Caco-2 (cell line): ENCODE measurements at regions not wholly inside any gene's neighbourhood (a gene's known extent, or its start where the extent isn't known, plus 50 kb on each side); places are given as distances from the start of the nearest gene placed in this dataset.

Experiments used
- BruUV-seq: library from RNA; stranded (reverse); fragments of 400-500 nt; replicated peaks from 2 replicates; lab custom pipeline; 2021; lab: Mats Ljungman, UMichigan
- CTCF ChIA-PET: fragments of 300-600 bp; sonication (Branson Sonifier 250); formaldehyde crosslinking; loops from one replicate; lab custom pipeline; 2022; ENCODE audit warnings: antibody characterized with exemption; lab: Charles Lee
- POLR2A ChIA-PET: fragments of 300-600 bp; sonication (Branson Sonifier 250); formaldehyde crosslinking; loops from one replicate; lab custom pipeline; 2022; ENCODE audit warnings: antibody characterized with exemption; lab: Charles Lee
- DNase-seq, 2 experiments: peaks; one replicate each; pipeline versions ENCODE4 v3.0.0 to v3.0.0-alpha.2; 2020 to 2022
- H3K27me3 ChIP-seq: replicated peaks from 2 replicates; pipeline ENCODE4 v1.6.0; 2011; ENCODE audit warnings: low read length; ENCODE audit not compliant: control insufficient read depth, insufficient read depth
- H3K36me3 ChIP-seq: 2 replicates; pipeline ENCODE4 v1.5.1; 2011; ENCODE audit warnings: low read length; ENCODE audit not compliant: control insufficient read depth, insufficient read depth
- H3K4me1 ChIP-seq: fragments of 250-450 bp; sonication (Bioruptor Pico); 2 replicates; pipeline ENCODE4 v1.5.1; 2020; ENCODE audit warnings: mild to moderate bottlenecking
- H3K4me3 ChIP-seq: 2 replicates; pipeline ENCODE4 v1.5.1; 2011; ENCODE audit warnings: low read depth, mild to moderate bottlenecking, control low read depth, low read length
- H3K9me3 ChIP-seq: fragments of 250-450 bp; sonication (Bioruptor Pico); 2 replicates; pipeline ENCODE4 v1.5.1; 2020; ENCODE audit warnings: mild to moderate bottlenecking, moderate library complexity
- H3K27ac Mint-ChIP-seq: one replicate; pipeline ENCODE4 v1.8.0; 2022; ENCODE audit warnings: mixed read lengths; ENCODE audit not compliant: unreplicated experiment
- H3K27me3 Mint-ChIP-seq: one replicate; pipeline ENCODE4 v1.8.0; 2022; ENCODE audit warnings: mixed read lengths; ENCODE audit not compliant: insufficient read depth, unreplicated experiment
- H3K36me3 Mint-ChIP-seq: one replicate; pipeline ENCODE4 v1.8.0; 2022; ENCODE audit warnings: mild to moderate bottlenecking, mixed read lengths; ENCODE audit not compliant: insufficient read depth, unreplicated experiment
- H3K4me1 Mint-ChIP-seq: one replicate; pipeline ENCODE4 v1.8.0; 2022; ENCODE audit warnings: low read depth, mixed read lengths; ENCODE audit not compliant: unreplicated experiment
- H3K4me3 Mint-ChIP-seq: one replicate; pipeline ENCODE4 v1.8.0; 2022; ENCODE audit warnings: mild to moderate bottlenecking, moderate library complexity, mixed read lengths; ENCODE audit not compliant: unreplicated experiment
- H3K9me3 Mint-ChIP-seq: one replicate; pipeline ENCODE4 v1.8.0; 2022; ENCODE audit warnings: mixed read lengths; ENCODE audit not compliant: unreplicated experiment
- CTCF ChIP-seq, 2 experiments: fragments of 200-600 bp in 1 of 2; IDR thresholded peaks; 1 replicate in 1 of 2; 2 replicates in 1 of 2; pipeline versions ENCODE4 v1.5.1 to v1.8.0; 2011 to 2022; ENCODE audit warnings: antibody characterized with exemption in 1 of 2, control low read depth in 1 of 2, inconsistent platforms in 1 of 2, low read depth in 1 of 2, low read length in 1 of 2, mild to moderate bottlenecking in 1 of 2, moderate library complexity in 1 of 2; ENCODE audit not compliant: insufficient read depth in 1 of 2, severe bottlenecking in 1 of 2, unreplicated experiment in 1 of 2
- intact Hi-C: fragments of 100-400 bp; cut with micrococcal nuclease; formaldehyde crosslinking; loops from one replicate; pipeline ENCODE4 v1.10.0; 2022; ENCODE audit not compliant: unreplicated experiment

GRCh38 chr4:125004676-125005075 lies 292.1 kb upstream of the ANKRD50 start:
- H3K9me3 ChIP-seq, result no peaks in the 10 kb centered on the region
- no peak overlapping the region for H3K4me3 ChIP-seq
- peaks cover 10% of the 10 kb centered on the region for H3K9me3 Mint-ChIP-seq
- no TSS peak for BruUV-seq
- no peaks in the 10 kb centered on the region for H3K27me3 Mint-ChIP-seq
- intact Hi-C loops, result no loop called here
- POLR2A ChIA-PET, result no interaction called here
- no peaks in the 10 kb centered on the region for H3K27me3 ChIP-seq
- no peak for DNase-seq
- no peak overlapping the region for H3K27ac Mint-ChIP-seq
- no peaks in the 10 kb centered on the region for H3K4me1 Mint-ChIP-seq
- CTCF ChIA-PET, result no interaction called here
- no peak for TF ChIP-seq CTCF (IDR thresholded peaks at IDR 0.05; ENCODE audit: insufficient read depth in 1 of 2, low read depth in 1 of 2, low read length in 1 of 2, severe bottlenecking in 1 of 2, unreplicated experiment in 1 of 2)
- H3K4me3 Mint-ChIP-seq, result no peak overlapping the region
- no peaks in the 10 kb centered on the region for H3K4me1 ChIP-seq
- no peaks in the 10 kb centered on the region for H3K36me3 Mint-ChIP-seq
- no peaks in the 10 kb centered on the region for H3K36me3 ChIP-seq

GRCh38 chr4:125003840-125004239 lies 291.3 kb upstream of the ANKRD50 start:
- no TSS peak for BruUV-seq
- no peak overlapping the region for H3K4me3 Mint-ChIP-seq
- no peak overlapping the region for H3K27ac Mint-ChIP-seq
- Histone ChIP-seq H3K36me3 (no peaks in the 10 kb centered on the region), H3K27me3 (no peaks in the 10 kb centered on the region), H3K4me3 (no peak overlapping the region), H3K4me1 (no peaks in the 10 kb centered on the region), H3K9me3 (no peaks in the 10 kb centered on the region)
- DNase-seq, result no peak
- no peaks in the 10 kb centered on the region for H3K4me1 Mint-ChIP-seq
- H3K27me3 Mint-ChIP-seq, result no peaks in the 10 kb centered on the region
- H3K9me3 Mint-ChIP-seq, result peaks cover 10% of the 10 kb centered on the region
- intact Hi-C loops, result no loop called here
- CTCF ChIA-PET, result no interaction called here
- no peak for TF ChIP-seq CTCF (IDR thresholded peaks at IDR 0.05; ENCODE audit: insufficient read depth in 1 of 2, low read depth in 1 of 2, low read length in 1 of 2, severe bottlenecking in 1 of 2, unreplicated experiment in 1 of 2)
- POLR2A ChIA-PET, result no interaction called here
- no peaks in the 10 kb centered on the region for H3K36me3 Mint-ChIP-seq

GRCh38 chr4:124997991-124998390 lies 285.5 kb upstream of the ANKRD50 start:
- CTCF ChIA-PET, result no interaction called here

More at GRCh38 chr4:124997991-124998390, 285.5 kb upstream of the ANKRD50 start:
- no peaks in the 10 kb centered on the region for H3K36me3 ChIP-seq
- no peak for TF ChIP-seq CTCF (IDR thresholded peaks at IDR 0.05; ENCODE audit: insufficient read depth in 1 of 2, low read depth in 1 of 2, low read length in 1 of 2, severe bottlenecking in 1 of 2, unreplicated experiment in 1 of 2)
- H3K27me3 ChIP-seq, result no peaks in the 10 kb centered on the region
- POLR2A ChIA-PET, result no interaction called here
- BruUV-seq, result no TSS peak
- no peak for DNase-seq
- Mint-ChIP-seq H3K4me3 (no peak overlapping the region), H3K4me1 (no peaks in the 10 kb centered on the region), H3K36me3 (no peaks in the 10 kb centered on the region), H3K27me3 (no peaks in the 10 kb centered on the region), H3K27ac (no peak overlapping the region), H3K9me3 (no peaks in the 10 kb centered on the region)
- H3K4me3 ChIP-seq, result no peak overlapping the region
- no peaks in the 10 kb centered on the region for H3K9me3 ChIP-seq
- H3K4me1 ChIP-seq, result no peaks in the 10 kb centered on the region
- intact Hi-C loops, result no loop called here
